HG02938 (cell line): ENCODE measurements at regions not wholly inside any gene's neighbourhood (a gene's known extent, or its start where the extent isn't known, plus 50 kb on each side); places are given as distances from the start of the nearest gene placed in this dataset.
A peak's percentile ranks its signal among the peaks of the same experiment; 100 is the strongest.
"Not testable (repeated sequence)": the region's sequence is repeated elsewhere in the genome, so short reads cannot be mapped to it uniquely, and the experiment has no call there.

Source experiments
- ATAC-seq: cut with Tn5 transposase; IDR thresholded peaks from one replicate; pipeline ENCODE4 v1.9.1; 2021; ENCODE audit warnings: mild to moderate bottlenecking, moderate library complexity; ENCODE audit not compliant: unreplicated experiment

DNA sequence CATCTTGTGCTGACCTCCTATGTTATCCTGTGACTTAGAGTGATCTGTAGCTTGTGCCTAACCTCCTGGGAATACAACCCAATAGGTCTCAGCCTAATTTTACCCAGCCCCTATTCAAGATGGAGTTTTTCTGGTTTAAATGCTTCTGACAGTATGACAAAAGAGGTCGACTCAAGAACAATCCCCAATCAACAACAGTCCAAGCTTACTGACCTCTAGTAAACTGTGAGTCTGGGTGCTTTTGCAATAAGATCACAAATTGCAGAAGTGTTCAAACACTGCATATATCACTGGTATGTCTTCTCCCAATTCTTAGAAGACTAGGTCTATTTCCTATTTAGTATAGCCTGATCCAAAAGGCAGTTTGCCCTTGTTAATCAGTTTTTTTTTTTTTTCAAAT lies 323.5 kb upstream of the PTGER4 start:
- no peak for ATAC-seq

DNA sequence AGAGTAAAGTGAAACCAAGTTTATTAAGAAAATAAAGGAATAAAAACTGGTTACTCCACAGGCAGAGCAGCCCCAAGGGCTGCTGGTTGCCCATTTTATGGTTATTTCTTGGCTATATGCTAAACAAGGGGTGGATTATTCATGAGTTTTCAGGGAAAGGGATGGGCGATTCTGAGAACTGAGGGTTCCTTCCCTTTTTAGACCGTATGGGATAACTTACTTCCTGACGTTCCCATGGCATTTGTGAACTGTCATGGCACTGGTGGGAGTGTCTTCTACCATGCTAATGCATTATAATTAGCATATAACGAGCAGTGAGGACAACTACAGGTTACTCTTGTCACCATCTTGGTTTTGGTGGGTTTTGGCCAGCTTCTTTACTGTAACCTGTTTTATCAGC lies 323.9 kb upstream of the PTGER4 start:
- ATAC-seq, result no peak

DNA sequence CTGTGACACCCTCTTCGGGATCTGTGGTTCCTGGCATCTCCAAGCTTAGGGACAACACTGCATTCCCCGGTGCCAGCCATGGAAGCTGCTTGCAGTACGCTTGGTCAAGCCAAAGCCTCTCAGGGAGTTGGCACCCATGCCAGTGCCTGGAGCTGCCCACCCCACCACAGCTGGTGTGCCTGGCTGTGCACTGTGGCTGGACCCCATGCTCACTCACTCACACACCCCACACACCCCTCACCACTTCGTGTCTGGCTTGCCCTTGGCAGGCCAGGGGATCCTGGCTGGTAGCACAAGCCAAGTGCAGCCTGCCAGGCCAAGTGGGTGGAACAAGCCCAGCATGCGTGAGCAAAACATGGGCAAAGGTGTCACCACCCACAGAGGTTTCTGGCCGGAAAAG lies 324.5 kb upstream of the PTGER4 start:
- no peak for ATAC-seq

DNA sequence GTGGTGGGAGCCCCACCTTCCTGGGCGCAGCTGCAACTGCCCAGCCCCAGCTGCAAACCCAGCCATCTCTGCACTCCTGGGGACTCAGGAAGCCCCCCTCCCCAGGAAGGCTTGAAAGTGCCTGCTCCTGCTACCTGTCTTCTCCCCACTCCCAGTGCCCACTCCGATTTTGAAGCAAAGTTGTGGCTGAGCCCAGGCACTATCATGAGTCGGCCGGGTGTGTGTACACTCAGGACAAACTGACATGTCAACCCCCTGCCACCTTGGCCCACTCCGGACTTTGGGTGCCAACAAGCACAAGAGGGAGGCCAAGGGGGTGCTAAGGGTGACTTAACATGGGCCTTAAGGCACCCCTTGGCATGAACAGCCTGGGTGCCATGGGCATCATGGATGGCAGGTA lies 325.5 kb upstream of the PTGER4 start:
- no peak for ATAC-seq

DNA sequence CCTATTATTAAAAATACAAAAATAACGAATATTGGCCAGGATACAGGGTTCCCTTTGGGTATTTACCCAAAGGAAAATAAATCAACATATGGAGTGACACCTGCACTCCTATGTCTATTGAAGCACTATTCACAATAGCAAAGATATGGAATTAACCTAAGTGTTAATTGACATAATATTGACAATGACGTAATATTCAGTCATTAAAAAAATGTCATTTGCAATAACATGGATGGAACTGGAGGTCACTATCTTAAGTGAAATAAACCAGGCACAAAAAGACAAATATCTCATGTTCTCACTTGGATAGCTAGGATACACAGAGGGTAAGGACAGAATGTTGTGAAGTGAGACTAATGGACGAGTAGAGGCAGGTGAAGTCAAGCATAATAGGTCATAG lies 326.3 kb upstream of the PTGER4 start:
- no peak for ATAC-seq

DNA sequence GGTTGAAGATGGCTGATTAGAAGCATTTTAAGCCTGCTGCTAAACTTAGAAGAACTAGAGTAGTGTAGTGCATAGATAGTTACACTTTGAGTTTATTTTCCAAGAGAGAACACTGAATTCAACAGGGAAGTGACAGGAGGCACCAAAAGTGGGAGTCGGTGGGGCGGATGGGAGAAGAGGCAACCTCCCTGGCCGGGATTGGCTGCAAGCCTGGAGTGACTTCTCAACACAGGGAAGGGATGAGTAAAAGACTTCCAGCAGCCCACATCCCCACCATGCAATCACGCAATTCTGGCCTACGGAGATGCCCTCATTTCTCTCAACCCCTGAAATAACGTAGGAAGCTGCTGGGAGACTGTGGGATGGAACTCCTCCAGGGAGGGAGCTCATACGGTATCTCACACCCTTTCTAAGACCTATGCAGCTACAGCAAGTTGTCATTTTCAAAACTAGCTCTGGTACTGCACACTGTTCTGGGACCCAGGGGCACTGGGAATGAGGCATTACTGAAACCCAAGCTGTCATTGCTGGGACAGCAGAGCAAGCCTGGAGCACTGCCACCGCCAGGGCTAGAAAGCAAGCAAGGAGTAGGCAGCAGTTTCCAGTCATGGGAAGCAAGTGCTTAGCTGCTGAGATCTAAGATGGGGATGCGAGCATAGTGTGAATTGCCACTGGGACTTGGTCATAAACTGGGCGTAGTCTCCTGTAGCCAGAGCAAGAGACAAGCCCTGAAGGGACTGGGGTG lies 331.6 kb upstream of the PTGER4 start:
- no peak for ATAC-seq

DNA sequence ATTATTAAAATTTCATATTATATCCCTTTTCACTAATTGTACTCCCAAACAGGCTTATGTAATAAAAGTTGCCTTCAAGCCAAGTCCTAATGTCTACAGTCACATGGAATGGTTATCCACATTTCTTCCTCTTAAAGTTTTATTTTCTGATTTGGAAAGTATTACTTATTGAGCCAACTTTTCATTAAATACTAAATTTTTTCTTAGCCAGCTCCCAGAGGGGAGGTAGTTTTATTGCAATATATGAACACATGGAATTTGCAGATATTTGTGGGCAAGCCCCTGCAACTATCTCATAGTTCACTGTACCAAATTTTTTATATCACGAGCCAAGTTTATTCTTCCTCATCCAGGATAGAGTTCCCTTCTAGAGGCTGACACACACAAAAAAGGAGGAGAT lies 332.8 kb upstream of the PTGER4 start:
- no peak for ATAC-seq

DNA sequence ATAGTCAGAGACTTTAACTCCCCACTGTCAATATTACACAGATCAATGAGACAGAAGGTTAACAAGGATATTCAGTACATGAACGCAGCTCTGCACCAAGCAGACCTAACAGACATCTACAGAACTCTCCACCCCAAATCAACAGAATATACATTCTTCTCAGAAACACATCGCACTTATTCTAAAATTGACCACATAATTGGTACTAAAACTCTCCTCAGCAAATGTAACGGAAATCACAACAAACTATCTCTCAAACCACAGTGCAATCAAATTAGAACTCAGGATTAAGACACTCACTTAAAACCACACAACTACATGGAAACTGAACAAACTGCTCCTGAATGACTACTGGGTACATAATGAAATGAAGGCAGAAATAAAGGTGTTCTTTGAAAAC lies 341.3 kb upstream of the PTGER4 start:
- ATAC-seq, result not testable (repeated sequence)

DNA sequence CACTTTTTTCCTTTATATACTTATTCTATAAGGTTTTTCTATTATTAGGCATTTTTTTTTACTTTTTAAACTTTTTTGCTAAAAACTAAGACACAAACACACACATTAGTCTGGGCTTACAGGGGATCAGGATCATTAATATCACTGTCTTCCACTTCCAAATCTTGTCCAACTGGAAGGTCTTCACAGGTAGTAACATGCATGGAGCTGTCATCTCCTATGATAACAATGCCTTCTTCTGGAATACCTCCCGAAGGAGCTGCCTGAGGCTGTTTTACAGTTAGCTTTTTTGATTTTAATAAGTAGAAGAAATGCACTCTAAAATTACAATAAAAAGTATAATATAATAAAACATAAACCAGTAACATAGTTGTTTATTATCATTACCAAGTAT lies 345.5 kb upstream of the PTGER4 start:
- ATAC-seq, result no peak

DNA sequence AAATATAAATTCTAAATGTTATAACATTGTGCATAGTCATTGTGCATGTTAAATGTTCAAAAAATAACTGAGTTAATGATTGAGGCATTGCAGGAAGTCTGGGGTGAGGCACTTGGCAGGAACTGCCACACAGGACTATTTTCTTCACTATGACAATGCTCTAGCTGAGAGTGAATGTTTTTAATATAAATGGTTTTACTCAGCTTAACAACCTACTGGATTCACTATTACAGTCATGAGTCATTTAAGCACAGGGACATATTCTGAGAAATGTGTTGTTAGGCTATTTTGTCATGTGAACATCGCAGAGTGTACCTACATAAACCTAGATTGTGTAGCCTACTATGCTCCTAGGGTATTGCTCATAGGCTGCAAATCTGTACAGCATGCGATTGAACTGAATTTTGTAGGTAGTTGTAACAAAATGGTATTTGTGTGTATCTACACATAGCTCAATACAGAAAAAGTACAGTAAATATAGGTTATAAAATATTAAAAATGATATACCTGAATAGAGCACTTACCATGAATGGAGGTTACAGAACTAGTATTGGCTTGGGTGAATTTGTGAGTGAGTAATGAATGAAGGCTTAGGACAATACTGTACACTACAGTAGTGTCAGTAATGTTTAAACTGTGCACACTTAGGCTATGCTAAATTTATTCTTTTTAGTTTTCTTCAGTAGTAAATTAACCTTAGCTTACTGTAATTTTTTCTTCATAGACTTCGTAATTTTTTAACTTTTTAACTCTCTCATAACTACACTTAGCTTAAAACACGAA lies 346.1 kb upstream of the PTGER4 start:
- ATAC-seq, result peak; percentile 96

DNA sequence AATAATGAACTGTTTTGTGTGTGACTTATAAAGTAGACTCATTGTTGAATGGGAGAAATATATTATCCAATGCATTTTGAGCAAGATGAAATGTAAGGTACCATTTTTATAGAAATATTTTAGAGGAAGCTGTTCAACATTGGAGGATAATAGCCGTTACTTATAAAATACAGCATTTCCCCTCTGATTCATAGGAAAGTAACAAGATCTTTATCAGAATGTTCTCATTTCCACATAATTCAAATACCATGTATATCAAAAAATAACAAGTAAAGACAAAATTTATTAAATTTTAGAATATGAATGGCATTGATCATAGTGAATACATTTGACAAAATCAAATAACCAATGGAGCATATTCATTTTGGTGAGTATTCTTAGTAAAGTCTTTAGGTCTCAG lies 346.7 kb upstream of the PTGER4 start:
- ATAC-seq, result no peak

DNA sequence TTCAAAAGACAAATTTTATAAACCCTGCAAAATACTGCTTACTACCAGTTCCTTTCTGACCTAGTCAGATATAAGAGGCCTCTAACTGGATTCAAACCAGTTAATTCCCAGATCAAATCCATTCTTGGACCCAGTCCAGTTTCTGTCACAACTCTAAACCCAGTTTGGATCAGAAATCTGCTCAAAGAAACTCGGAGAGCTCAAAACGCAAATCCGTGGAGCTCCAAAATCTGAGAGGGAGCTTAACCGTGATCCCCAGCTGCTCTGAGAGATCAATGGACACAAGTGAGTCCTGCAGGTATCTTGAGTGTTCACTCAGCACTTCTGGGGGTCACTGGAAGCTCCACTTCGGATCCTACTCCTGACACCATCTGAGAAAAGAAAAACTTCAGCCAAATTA lies 348.1 kb upstream of the PTGER4 start:
- no peak for ATAC-seq

DNA sequence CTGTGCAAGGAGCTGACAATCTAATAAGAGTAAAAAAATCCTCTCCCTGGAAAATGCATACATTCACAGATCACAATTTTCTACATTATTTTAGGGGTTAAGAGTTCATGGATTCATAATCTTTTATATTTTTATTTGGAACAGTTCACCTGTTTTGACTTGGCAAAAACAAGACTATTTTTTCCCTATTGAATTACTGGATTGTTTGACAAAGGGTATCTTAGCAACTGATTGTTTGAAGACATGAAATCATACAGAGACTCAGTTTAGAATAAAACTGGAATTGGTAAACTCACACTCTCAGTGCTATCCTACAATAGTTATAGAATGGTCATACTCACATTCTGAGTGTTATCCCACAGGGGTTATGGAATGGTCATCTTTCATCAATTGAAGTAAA lies 358.2 kb upstream of the PTGER4 start:
- ATAC-seq, result no peak

DNA sequence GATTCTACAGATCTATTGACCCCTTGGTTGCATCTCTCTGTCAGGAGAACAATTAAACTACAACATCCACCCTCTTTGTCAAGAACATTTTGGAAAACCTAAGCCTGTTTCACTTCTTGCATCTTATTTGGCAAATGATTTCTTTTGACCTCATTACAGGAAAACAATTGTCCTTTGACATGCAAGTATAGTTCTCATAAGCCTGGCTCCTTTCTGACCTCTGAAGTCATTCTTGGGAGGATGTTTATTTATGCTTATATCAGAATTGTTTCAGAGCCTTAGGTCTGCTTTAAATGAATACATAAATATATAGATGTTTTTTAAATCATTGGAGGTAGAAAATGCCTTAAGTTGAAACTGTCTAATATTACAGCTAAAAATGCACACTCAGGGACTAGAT lies 361.3 kb upstream of the PTGER4 start:
- no peak for ATAC-seq

DNA sequence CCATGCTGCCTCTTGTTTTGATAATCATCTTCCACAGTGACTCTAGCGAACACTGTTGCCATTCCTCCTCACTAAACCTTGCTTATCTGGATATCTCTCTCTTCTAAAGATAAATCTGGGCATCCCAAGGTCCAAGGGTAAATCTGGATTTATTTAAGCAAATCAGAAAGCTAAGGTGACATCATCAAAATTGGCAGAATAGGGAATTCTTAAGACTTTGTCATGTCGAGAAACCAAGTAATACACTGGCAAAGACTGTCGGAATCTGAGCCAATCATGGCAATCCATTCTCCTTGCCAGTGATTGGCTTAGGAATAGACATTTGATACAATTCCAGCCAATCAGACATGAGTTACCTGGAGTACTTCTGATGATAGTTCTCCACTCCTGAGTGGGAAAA lies 362.7 kb upstream of the PTGER4 start:
- no peak for ATAC-seq

DNA sequence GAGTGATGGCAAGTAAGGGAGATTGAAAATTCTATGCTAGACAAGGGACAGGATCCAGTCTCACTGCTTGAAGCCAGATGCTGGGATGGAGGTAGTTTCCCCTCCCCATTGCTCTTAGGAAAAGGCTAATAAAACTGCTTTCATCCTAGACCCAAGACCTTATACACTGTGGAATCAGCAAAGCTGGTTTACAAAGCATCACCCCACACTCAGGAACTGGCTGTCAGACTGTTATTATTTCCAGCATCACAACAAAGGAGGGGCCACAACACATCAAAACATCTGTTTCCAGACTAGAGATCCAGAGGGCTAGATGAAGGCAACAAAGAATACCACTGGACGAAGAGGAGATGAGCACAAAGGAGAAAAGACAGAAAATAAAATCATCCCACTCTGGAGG lies 364.6 kb upstream of the PTGER4 start:
- ATAC-seq, result no peak

DNA sequence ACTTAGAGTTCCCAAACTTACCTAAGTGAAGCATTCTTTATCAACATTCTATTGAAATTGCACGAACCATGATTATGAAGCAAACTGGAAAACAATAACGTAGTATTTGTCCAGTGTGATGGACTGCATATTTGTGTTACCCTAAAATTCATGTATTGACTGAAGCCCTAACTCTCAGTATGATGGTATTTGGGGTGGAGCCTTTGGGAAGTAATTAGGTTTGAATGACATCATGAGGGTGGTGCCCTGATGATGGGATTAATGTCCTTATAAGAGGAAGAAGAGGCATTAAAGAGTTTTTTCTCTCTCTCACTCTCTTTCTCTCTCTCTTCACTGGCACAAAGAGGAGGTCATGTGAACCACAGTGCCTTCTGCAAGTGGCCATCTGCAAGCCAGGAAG lies 365.4 kb upstream of the PTGER4 start:
- no peak for ATAC-seq

DNA sequence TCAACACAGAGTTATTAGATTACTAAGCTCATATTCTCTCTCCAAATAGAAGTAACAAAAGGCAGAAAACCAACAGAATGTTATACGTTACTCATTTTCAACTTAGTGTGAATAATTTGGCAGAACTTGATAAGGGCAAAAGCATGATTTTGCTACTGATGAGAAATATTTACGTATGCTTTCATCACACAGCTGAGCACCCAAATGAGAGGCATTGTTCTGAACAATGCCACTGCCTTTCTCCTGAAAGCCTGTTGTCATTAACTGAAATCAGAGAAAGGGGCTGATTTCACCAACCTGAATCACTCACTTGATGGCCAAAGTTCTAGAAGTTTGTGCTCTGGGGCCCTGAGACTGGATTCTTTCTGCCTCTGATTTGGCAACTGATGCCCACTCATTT lies 367.5 kb upstream of the PTGER4 start:
- ATAC-seq, result no peak

DNA sequence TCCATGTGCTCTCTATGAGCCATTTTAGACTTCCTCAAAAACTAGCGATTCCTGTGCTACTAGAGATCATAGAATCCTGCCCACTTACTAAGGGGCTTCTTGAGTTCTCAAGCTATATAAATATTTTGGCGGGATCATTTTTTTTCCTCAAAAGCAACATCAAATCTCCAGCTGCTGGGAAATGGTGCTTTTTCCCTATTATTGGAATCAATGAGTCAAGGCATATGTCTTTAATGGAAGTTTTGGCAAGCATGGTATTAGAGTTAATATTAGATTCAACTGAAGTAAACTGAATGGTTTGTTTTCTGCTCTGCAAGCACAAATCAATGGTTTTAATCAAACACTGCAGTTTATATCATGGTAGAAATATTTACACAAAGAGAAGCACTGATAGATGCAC lies 369.9 kb upstream of the PTGER4 start:
- no peak for ATAC-seq

DNA sequence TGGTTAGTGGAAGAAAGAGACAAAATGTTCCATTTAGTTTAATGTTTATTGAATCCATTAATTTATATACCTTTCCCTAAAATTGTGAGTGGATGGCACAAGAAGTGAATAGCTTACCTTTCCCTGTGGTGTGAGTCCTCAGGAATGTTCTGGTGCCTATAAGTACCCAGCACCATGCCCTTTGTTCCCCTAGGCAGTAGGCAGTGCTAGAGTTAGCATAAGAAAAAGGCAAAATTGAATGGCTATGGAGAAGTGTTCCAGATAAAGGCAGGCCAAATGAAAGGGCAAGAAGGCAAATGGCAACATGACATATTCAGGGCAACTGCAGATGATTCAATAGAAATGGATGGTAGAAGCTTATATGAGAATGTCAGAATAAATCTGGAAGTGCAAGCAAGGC lies 370.8 kb upstream of the PTGER4 start:
- ATAC-seq, result no peak

DNA sequence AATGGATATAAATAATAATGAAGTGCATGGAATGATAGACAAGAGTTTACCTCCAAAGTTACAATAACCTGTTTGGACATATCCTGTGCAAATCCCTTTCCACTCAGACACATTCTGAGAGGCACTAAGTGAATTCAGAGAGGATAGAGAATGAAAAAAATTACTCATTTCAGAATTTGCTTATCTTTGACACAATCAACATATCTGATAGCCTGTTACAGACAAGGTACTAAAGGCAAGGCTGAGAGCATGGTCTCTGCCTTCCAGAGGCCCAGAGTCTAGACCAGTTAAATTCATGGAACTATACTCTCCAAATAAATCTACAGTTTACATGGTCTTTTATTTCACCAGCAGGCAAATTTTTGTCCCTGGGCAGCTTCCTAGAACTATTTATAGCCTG lies 371.8 kb upstream of the PTGER4 start:
- no peak for ATAC-seq

DNA sequence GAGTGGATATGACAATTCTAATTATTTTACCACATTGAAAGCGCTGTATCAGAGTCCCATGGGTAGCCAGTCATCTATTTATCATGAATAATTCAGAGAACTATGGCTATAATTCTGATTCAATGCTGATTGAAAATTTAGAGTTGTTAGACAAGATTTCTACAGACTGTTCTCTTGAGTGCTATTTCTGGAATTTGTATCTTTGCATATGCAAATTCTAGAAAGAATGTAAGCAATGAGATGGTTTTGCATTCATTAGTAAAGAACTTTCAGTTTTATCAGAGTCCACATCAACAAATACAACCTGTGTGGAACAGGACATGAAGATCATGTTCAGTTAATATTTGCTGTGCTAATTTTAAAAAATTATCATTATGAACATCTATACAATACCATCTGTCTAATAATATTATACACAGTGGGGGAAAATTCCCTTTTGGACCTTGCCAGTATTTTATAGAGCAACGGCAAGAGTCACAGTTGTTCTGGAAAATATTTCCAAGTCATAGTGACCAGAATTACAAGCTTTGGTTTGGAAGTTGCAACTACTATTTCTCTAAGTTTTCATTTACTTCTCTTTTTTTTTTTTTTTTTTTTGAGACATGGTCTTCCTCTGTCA lies 372.7 kb upstream of the PTGER4 start:
- no peak for ATAC-seq
